ENCODE measurements at regions not wholly inside any gene's neighbourhood (a gene's known extent, or its start where the extent isn't known, plus 50 kb on each side); places are given as distances from the start of the nearest gene placed in this dataset.

DNA sequence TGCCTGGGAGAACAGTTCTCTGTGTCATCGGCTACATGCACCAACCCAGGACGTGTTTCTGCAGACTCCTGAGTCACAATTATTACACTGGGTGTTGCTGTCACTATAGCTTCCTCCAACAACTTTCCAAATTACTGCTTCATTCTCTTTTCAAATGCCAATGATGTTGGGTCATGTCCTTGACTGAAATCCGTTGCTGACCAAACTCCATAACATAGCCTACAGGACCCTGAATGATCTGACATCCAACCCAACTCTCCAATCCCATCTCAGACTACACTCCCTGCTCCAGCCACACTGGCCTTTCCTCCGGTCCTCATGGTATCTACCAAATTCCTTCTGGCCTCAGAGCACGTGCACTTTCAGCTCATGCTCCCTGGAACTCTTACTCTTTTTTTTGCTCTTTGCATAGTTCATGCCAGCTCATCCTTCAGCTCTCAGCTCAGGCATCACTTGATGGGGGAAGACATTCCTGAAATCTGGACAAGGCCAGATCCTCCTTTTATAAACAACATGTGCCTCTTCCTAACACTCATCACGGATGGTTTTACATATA, 108.8 kb upstream of the PTPRG start:
- H3K4me3 ChIP-seq (ENCODE audit: low read depth, low read length), result no peak overlapping the region
- no peak for TF ChIP-seq CTCF (IDR thresholded peaks at IDR 0.05; ENCODE audit: low read depth, low read length)
- DNase-seq (ENCODE audit: low read depth, low spot score), result no peak
- in situ Hi-C loops (cut with HindIII; ENCODE audit: low sequenced_read_pairs), result no loop called here

DNA sequence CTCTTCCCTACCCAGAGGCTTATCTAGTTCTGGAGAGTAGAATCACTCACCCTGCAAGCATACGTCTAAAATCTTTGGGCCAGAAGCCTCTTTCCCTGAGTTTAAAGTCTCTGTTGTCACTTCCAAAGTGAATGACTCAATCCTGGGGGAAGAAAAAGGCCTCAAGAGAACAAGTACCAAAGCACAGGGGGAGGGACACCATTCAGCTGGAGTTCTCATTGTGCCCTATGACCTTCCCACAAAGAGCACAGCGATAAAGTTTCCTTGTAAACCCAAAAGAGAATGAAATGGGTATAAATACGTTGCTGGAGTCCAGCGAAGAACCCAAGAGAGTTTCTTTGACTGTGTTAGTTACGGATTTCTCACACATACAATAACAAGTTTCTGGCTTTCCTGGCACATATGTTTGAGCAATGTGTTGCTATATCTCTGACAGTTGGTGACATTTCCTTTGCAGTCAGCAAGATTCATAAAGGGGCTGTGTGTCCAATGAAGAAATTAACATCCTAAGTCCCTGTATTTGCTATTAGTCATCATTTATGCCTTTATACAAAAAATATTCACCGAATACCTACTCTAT, 107.3 kb upstream of the PTPRG start:
- no peak for TF ChIP-seq CTCF (IDR thresholded peaks at IDR 0.05; ENCODE audit: low read depth, low read length)
- no peak overlapping the region for H3K4me3 ChIP-seq (ENCODE audit: low read depth, low read length)
- no peak for DNase-seq (ENCODE audit: low read depth, low spot score)
- in situ Hi-C loops (cut with HindIII; ENCODE audit: low sequenced_read_pairs), result no loop called here

GRCh38 chr3:61454801-61455200, 106.6 kb upstream of the PTPRG start:
- in situ Hi-C loops (cut with HindIII; ENCODE audit: low sequenced_read_pairs), result no loop called here
- no peak for TF ChIP-seq CTCF (IDR thresholded peaks at IDR 0.05; ENCODE audit: low read depth, low read length)
- no peak overlapping the region for H3K4me3 ChIP-seq (ENCODE audit: low read depth, low read length)
- DNase-seq (ENCODE audit: low read depth, low spot score), result no peak

GRCh38 chr3:61460636-61461035, 100.7 kb upstream of the PTPRG start:
- TF ChIP-seq CTCF (IDR thresholded peaks at IDR 0.05; ENCODE audit: low read depth, low read length), result no peak
- in situ Hi-C loops (cut with HindIII; ENCODE audit: low sequenced_read_pairs), result no loop called here
- H3K4me3 ChIP-seq (ENCODE audit: low read depth, low read length), result no peak overlapping the region
- DNase-seq (ENCODE audit: low read depth, low spot score), result no peak

- no peak for DNase-seq (ENCODE audit: low read depth, low spot score)
- TF ChIP-seq CTCF (IDR thresholded peaks at IDR 0.05; ENCODE audit: low read depth, low read length), result no peak
- in situ Hi-C loops (cut with HindIII; ENCODE audit: low sequenced_read_pairs), result no loop called here
- no peak overlapping the region for H3K4me3 ChIP-seq (ENCODE audit: low read depth, low read length)
These were observed 98.2 kb upstream of the PTPRG start for GRCh38 chr3:61463191-61463590.

GRCh38 chr3:61464518-61465140, 96.7 kb upstream of the PTPRG start:
- TF ChIP-seq CTCF (IDR thresholded peaks at IDR 0.05; ENCODE audit: low read depth, low read length), result no peak
- no peak for DNase-seq (ENCODE audit: low read depth, low spot score)
- H3K4me3 ChIP-seq (ENCODE audit: low read depth, low read length), result no peak overlapping the region
- in situ Hi-C loops (cut with HindIII; ENCODE audit: low sequenced_read_pairs), result no loop called here
